ENCODE measurements at regions not wholly inside any gene's neighbourhood (a gene's known extent, or its start where the extent isn't known, plus 50 kb on each side); places are given as distances from the start of the nearest gene placed in this dataset.

- TF ChIP-seq ZBTB11 (tag by site-specific recombination; conservative IDR thresholded peaks at IDR 0.05; ENCODE audit: low read depth) (no peak), ZNF792 (tag by site-specific recombination; IDR thresholded peaks at IDR 0.05) (no peak), YY1 (tag by site-specific recombination; IDR thresholded peaks at IDR 0.05) (no peak), ZNF148 (tag by site-specific recombination; IDR thresholded peaks at IDR 0.05; ENCODE audit: borderline replicate concordance) (no peak), ZNF529 (tag by site-specific recombination; IDR thresholded peaks at IDR 0.05; ENCODE audit: insufficient replicate concordance) (no peak), CTCF (tag by site-specific recombination; IDR thresholded peaks at IDR 0.05) (no peak), ZNF561 (tag by site-specific recombination; IDR thresholded peaks at IDR 0.05; ENCODE audit: borderline replicate concordance) (no peak), ZSCAN4 (tag by site-specific recombination; IDR thresholded peaks at IDR 0.05) (no peak), TSHZ1 (tag by site-specific recombination; IDR thresholded peaks at IDR 0.05; ENCODE audit: borderline replicate concordance) (no peak), ZNF449 (tag by site-specific recombination; IDR thresholded peaks at IDR 0.05) (no peak)
Measured at GRCh38 chr13:22625691-22626090, 555.1 kb upstream of the SGCG start.
